Fibroblast of lung (primary cell): ENCODE measurements at regions not wholly inside any gene's neighbourhood (a gene's known extent, or its start where the extent isn't known, plus 50 kb on each side); places are given as distances from the start of the nearest gene placed in this dataset.

Source experiments
- CTCF ChIP-seq, 2 donors: IDR thresholded peaks in 1 of 2; conservative IDR thresholded peaks in 1 of 2; 1 replicate in 1 of 2; 2 replicates in 1 of 2; pipeline ENCODE4 v1.5.1; 2011 to 2012; ENCODE audit warnings: low read length in 2 of 2, control low read depth in 1 of 2, inconsistent platforms in 1 of 2, low read depth in 1 of 2, mild to moderate bottlenecking in 1 of 2
- EZH2 ChIP-seq: IDR thresholded peaks from 2 replicates; pipeline ENCODE4 v1.5.1; 2012; ENCODE audit warnings: low read length, control low read depth, mild to moderate bottlenecking; ENCODE audit errors: missing control alignments

GRCh38 chr9:24333629-24334028 is 212.1 kb downstream of the IZUMO3 start:
- TF ChIP-seq CTCF (conservative IDR thresholded peaks at IDR 0.05 in 1 of 2, IDR thresholded peaks at IDR 0.05 in 1 of 2; ENCODE audit: low read depth in 1 of 2, low read length in 2 of 2) (no peak), EZH2 (no peak)
